ENCODE measurements at regions not wholly inside any gene's neighbourhood (a gene's known extent, or its start where the extent isn't known, plus 50 kb on each side); places are given as distances from the start of the nearest gene placed in this dataset.

DNA sequence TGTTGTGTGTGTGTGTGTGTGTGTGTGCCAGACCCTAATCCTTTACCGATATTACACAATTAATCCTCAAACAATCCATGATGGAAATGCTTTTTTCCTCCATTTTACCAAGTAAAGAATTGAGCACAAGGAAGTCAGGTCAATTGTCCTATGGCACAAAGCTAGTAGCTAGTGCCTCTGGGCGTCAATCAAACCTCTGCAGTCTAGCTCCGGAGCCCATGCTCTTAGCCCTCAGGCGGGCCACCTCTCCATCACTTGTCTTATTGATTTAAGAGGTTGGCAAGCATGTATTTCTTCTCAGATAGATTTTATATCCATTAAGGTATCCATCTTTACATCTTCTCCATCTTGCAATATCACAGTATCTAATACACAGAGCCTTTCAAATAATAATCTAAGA lies 886.6 kb downstream of the TBL1XR1 start:
- Mint-ChIP-seq H3K36me3 (ENCODE audit: low read depth, unreplicated experiment) (no peaks in the 10 kb centered on the region), H3K4me3 (ENCODE audit: unreplicated experiment) (no peak overlapping the region), H3K27ac (ENCODE audit: unreplicated experiment) (no peak overlapping the region), H3K27me3 (ENCODE audit: unreplicated experiment) (no peaks in the 10 kb centered on the region), H3K4me1 (ENCODE audit: unreplicated experiment) (peaks cover 3% of the 10 kb centered on the region), H3K9me3 (ENCODE audit: unreplicated experiment) (no peaks in the 10 kb centered on the region)
- DNase-seq (ENCODE audit: low spot score), result no peak
- TF ChIP-seq, protein P1, sequence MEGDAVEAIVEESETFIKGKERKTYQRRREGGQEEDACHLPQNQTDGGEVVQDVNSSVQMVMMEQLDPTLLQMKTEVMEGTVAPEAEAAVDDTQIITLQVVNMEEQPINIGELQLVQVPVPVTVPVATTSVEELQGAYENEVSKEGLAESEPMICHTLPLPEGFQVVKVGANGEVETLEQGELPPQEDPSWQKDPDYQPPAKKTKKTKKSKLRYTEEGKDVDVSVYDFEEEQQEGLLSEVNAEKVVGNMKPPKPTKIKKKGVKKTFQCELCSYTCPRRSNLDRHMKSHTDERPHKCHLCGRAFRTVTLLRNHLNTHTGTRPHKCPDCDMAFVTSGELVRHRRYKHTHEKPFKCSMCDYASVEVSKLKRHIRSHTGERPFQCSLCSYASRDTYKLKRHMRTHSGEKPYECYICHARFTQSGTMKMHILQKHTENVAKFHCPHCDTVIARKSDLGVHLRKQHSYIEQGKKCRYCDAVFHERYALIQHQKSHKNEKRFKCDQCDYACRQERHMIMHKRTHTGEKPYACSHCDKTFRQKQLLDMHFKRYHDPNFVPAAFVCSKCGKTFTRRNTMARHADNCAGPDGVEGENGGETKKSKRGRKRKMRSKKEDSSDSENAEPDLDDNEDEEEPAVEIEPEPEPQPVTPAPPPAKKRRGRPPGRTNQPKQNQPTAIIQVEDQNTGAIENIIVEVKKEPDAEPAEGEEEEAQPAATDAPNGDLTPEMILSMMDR (IDR thresholded peaks at IDR 0.05; ENCODE audit: unreplicated experiment), result no peak

DNA sequence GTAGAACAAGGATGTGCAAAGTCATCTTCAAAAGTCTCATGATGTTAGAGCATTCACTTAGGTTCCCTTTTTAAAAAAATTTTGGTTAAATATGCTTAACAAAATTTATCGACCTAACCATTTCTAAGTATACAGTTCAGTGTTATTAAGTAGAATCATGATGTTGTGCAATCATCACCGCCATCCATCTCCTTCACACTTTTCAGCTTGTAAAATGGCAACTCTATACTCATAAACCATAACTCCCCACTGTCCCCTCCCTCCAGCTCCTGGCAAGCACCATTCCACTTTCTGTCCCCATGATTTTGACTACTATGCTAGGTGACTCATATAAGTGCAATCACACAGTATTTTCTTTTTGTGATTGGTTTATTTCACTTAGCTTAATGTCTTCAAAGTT lies 895.0 kb downstream of the TBL1XR1 start:
- Mint-ChIP-seq H3K36me3 (ENCODE audit: low read depth, unreplicated experiment) (no peaks in the 10 kb centered on the region), H3K27me3 (ENCODE audit: unreplicated experiment) (no peaks in the 10 kb centered on the region), H3K4me1 (ENCODE audit: unreplicated experiment) (no peaks in the 10 kb centered on the region), H3K9me3 (ENCODE audit: unreplicated experiment) (no peaks in the 10 kb centered on the region), H3K27ac (ENCODE audit: unreplicated experiment) (no peak overlapping the region), H3K4me3 (ENCODE audit: unreplicated experiment) (no peak overlapping the region)
- TF ChIP-seq, protein P1 (IDR thresholded peaks at IDR 0.05; ENCODE audit: unreplicated experiment), result no peak
- DNase-seq (ENCODE audit: low spot score), result no peak

GRCh38 chr3:176296066-176296597 lies 901.1 kb downstream of the TBL1XR1 start:
- H3K27ac Mint-ChIP-seq (ENCODE audit: unreplicated experiment), result no peak overlapping the region
- no peaks in the 10 kb centered on the region for H3K4me1 Mint-ChIP-seq (ENCODE audit: unreplicated experiment)
- no peaks in the 10 kb centered on the region for H3K9me3 Mint-ChIP-seq (ENCODE audit: unreplicated experiment)

DNA sequence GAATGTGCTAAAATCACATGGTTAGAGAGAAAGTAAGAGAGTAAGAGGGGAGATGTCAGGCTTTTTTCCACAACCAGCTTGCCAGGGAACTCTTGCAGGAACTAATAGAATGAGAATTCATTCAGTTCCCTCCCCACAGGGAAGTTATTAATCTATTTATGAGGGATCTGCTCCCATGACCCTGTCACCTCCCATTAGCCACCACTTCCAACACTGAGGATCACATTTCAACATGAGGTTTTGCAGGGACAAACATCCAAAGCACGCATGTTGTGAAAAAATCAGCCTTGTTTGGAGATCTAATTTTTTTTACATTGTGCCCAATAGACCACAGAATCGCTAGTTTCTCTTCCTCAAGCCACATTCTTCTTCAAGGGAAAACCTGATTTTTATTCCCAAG lies 904.0 kb downstream of the TBL1XR1 start:
- H3K4me3 Mint-ChIP-seq (ENCODE audit: unreplicated experiment), result no peak overlapping the region
- H3K36me3 Mint-ChIP-seq (ENCODE audit: low read depth, unreplicated experiment), result no peaks in the 10 kb centered on the region
- H3K27ac Mint-ChIP-seq (ENCODE audit: unreplicated experiment), result no peak overlapping the region
- TF ChIP-seq, protein P1 (IDR thresholded peaks at IDR 0.05; ENCODE audit: unreplicated experiment), result no peak
- no peak for DNase-seq (ENCODE audit: low spot score)
- no peaks in the 10 kb centered on the region for H3K9me3 Mint-ChIP-seq (ENCODE audit: unreplicated experiment)
- H3K27me3 Mint-ChIP-seq (ENCODE audit: unreplicated experiment), result no peaks in the 10 kb centered on the region
- no peaks in the 10 kb centered on the region for H3K4me1 Mint-ChIP-seq (ENCODE audit: unreplicated experiment)

More at GRCh38 chr3:176296066-176296597, 901.1 kb downstream of the TBL1XR1 start:
- no peak for DNase-seq (ENCODE audit: low spot score)
- TF ChIP-seq, protein P1 (IDR thresholded peaks at IDR 0.05; ENCODE audit: unreplicated experiment), result no peak
- H3K36me3 Mint-ChIP-seq (ENCODE audit: low read depth, unreplicated experiment), result no peaks in the 10 kb centered on the region
- H3K27me3 Mint-ChIP-seq (ENCODE audit: unreplicated experiment), result no peaks in the 10 kb centered on the region
- H3K4me3 Mint-ChIP-seq (ENCODE audit: unreplicated experiment), result no peak overlapping the region

GRCh38 chr3:176286476-176287085 lies 910.7 kb downstream of the TBL1XR1 start:
- TF ChIP-seq, protein P1 (IDR thresholded peaks at IDR 0.05; ENCODE audit: unreplicated experiment), result no peak
- H3K27ac Mint-ChIP-seq (ENCODE audit: unreplicated experiment), result no peak overlapping the region
- no peaks in the 10 kb centered on the region for H3K4me1 Mint-ChIP-seq (ENCODE audit: unreplicated experiment)
- no peaks in the 10 kb centered on the region for H3K27me3 Mint-ChIP-seq (ENCODE audit: unreplicated experiment)
- H3K4me3 Mint-ChIP-seq (ENCODE audit: unreplicated experiment), result no peak overlapping the region
- no peaks in the 10 kb centered on the region for H3K9me3 Mint-ChIP-seq (ENCODE audit: unreplicated experiment)
- no peaks in the 10 kb centered on the region for H3K36me3 Mint-ChIP-seq (ENCODE audit: low read depth, unreplicated experiment)
- DNase-seq (ENCODE audit: low spot score), result no peak

All from endothelial cell (in vitro differentiated cells).